ENCODE measurements at regions not wholly inside any gene's neighbourhood (a gene's known extent, or its start where the extent isn't known, plus 50 kb on each side); places are given as distances from the start of the nearest gene placed in this dataset.

- TF ChIP-seq, protein P1, sequence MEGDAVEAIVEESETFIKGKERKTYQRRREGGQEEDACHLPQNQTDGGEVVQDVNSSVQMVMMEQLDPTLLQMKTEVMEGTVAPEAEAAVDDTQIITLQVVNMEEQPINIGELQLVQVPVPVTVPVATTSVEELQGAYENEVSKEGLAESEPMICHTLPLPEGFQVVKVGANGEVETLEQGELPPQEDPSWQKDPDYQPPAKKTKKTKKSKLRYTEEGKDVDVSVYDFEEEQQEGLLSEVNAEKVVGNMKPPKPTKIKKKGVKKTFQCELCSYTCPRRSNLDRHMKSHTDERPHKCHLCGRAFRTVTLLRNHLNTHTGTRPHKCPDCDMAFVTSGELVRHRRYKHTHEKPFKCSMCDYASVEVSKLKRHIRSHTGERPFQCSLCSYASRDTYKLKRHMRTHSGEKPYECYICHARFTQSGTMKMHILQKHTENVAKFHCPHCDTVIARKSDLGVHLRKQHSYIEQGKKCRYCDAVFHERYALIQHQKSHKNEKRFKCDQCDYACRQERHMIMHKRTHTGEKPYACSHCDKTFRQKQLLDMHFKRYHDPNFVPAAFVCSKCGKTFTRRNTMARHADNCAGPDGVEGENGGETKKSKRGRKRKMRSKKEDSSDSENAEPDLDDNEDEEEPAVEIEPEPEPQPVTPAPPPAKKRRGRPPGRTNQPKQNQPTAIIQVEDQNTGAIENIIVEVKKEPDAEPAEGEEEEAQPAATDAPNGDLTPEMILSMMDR (IDR thresholded peaks at IDR 0.05) = no peak
- TF ChIP-seq POLR2A (IDR thresholded peaks at IDR 0.05) = no peak
These were observed 355.6 kb downstream of the MYCN start for GRCh38 chr2:16296038-16296290.
